Adrenal gland (tissue), 9 donors: ENCODE measurements at regions not wholly inside any gene's neighbourhood (a gene's known extent, or its start where the extent isn't known, plus 50 kb on each side); places are given as distances from the start of the nearest gene placed in this dataset.

ENCODE experiments used
- DNase-seq, 7 donors: peaks; one replicate each; pipeline ENCODE4 v3.0.0-alpha.2; 2019 to 2020
- H3K27ac ChIP-seq, 5 donors: fragments of 200-600 bp; sonication (generic) in 4 of 5; 1 replicate in 3 of 5; 2 replicates in 2 of 5; pipeline versions ENCODE4 v1.5.1 to v1.8.0; 2016 to 2020; ENCODE audit warnings: mild to moderate bottlenecking in 1 of 5
- H3K27me3 ChIP-seq: fragments of 200-600 bp; 2 replicates; pipeline ENCODE4 v1.8.0; 2021
- H3K36me3 ChIP-seq, 2 donors: fragments of 200-600 bp; replicated peaks in 1 of 2; 1 replicate in 1 of 2; 2 replicates in 1 of 2; pipeline versions ENCODE4 v1.5.1 to v1.8.0; 2018 to 2022
- H3K4me1 ChIP-seq, 2 donors: fragments of 200-600 bp; replicated peaks in 1 of 2; 1 replicate in 1 of 2; 2 replicates in 1 of 2; pipeline versions ENCODE4 v1.5.1 to v1.8.0; 2018 to 2021
- H3K4me3 ChIP-seq, 4 donors: fragments of 200-600 bp; sonication (generic) in 3 of 4; one replicate each; pipeline ENCODE4 v1.5.1; 2016 to 2018
- H3K9me3 ChIP-seq, 3 donors: fragments of 200-600 bp; sonication (generic) in 1 of 3; replicated peaks in 1 of 3; 1 replicate in 2 of 3; 2 replicates in 1 of 3; pipeline versions ENCODE4 v1.5.1 to v1.8.0; 2016 to 2021
- POLR2A ChIP-seq, 2 donors: fragments of 450-650 bp; IDR thresholded peaks; one replicate each; pipeline ENCODE4 v1.6.1; 2017; ENCODE audit warnings: antibody characterized with exemption in 2 of 2, mild to moderate bottlenecking in 2 of 2, moderate library complexity in 1 of 2
- whole genome bisulfite sequencing, 4 donors: extraction: QIAGEN DNeasy Blood & Tissue Kit in 2 of 4; methylation state at CpG; one replicate each; pipeline versions ENCODE4 v1.1.5 to v1.1.7; 2013 to 2017; 5-methylcytosine and 5-hydroxymethylcytosine counted together
- intact Hi-C, 2 donors: fragments of 100-400 bp; cut with DNase I; formaldehyde crosslinking; loops; one replicate each; pipeline versions ENCODE4 v1.14.1 to v1.15.0; 2022 to 2023
- TF ChIP-seq, protein P1 (sequence below), 6 experiments: fragments of 450-650 bp in 4 of 6; fragments of 200-600 bp in 2 of 6; sonication (generic) in 1 of 6; IDR thresholded peaks; 1 replicate in 5 of 6; 2 replicates in 1 of 6; pipeline versions ENCODE4 v1.5.1 to v1.8.0; 2016 to 2021; ENCODE audit warnings: antibody characterized with exemption in 6 of 6, mild to moderate bottlenecking in 2 of 6, moderate library complexity in 1 of 6
- donor health status: healthy with polysubstance abuse.
- donor health status: Bipolar disorder and iron deficiency.
- donor health status: DM: yes; HTN: yes; CAD: no.
- donor health status: DM: no; HTN: no; CAD: no.
- donor health status: DM: no; HTN: no; CAD: no.

DNA sequence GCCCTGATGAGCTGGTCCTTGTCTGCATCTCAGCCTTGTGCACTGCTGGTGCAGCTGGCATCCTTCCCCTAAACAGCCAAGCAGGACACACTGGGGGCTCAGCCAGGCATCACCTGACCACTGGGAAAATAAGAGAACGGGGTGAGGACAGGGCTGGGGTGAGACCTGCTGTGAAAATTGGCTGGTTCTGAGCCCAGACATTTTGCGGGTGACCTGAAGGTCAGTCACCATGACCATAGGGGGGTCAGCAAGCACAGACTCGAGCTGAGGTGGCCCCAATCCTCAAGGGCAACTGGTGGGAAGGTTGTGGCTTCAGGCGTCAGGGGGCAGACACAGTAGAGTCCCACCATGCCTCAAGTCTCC is 144.9 kb upstream of the TWIST2 start:
- intact Hi-C loops: no loop called here
- TF ChIP-seq, protein P1, sequence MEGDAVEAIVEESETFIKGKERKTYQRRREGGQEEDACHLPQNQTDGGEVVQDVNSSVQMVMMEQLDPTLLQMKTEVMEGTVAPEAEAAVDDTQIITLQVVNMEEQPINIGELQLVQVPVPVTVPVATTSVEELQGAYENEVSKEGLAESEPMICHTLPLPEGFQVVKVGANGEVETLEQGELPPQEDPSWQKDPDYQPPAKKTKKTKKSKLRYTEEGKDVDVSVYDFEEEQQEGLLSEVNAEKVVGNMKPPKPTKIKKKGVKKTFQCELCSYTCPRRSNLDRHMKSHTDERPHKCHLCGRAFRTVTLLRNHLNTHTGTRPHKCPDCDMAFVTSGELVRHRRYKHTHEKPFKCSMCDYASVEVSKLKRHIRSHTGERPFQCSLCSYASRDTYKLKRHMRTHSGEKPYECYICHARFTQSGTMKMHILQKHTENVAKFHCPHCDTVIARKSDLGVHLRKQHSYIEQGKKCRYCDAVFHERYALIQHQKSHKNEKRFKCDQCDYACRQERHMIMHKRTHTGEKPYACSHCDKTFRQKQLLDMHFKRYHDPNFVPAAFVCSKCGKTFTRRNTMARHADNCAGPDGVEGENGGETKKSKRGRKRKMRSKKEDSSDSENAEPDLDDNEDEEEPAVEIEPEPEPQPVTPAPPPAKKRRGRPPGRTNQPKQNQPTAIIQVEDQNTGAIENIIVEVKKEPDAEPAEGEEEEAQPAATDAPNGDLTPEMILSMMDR (IDR thresholded peaks at IDR 0.05): no peak
- Histone ChIP-seq H3K36me3 (no peaks in the 10 kb centered on the region), H3K9me3 (no peaks in the 10 kb centered on the region), H3K4me1 (no peaks in the 10 kb centered on the region), H3K4me3 (no peak overlapping the region), H3K27ac (no peak overlapping the region), H3K27me3 (no peaks in the 10 kb centered on the region)
- DNase-seq: peak in 1 of 7 donors; percentile 27
- 68 to 79% (median 75%) methylated on average over 3 to 4 of the region's 4 CpGs for WGBS, 4 donors

DNA sequence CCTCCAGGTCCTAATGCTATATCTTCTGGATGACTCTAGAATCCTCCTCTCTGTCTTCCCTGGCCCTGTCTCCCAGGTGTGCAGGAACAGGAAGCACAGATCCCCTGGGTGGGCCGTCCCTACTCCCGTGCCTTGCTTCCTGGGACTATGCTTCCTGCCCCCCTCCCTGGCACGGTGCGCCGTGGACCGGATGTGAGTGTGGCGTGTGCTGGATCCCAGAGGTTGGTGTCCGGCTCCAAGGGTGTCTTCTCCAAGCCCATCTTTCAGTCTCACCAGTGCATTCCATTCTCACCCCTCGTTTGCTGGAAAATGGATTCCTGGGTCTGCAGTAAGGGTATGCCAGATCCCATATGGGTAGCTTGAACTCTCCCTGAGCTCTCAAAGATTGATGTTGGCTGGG is 144.4 kb upstream of the TWIST2 start:
- Histone ChIP-seq H3K9me3 (no peaks in the 10 kb centered on the region), H3K27me3 (no peaks in the 10 kb centered on the region), H3K27ac (no peak overlapping the region), H3K4me3 (no peak overlapping the region), H3K36me3 (no peaks in the 10 kb centered on the region), H3K4me1 (no peaks in the 10 kb centered on the region)
- no peak for TF ChIP-seq POLR2A (IDR thresholded peaks at IDR 0.05)
- TF ChIP-seq, protein P1 (IDR thresholded peaks at IDR 0.05): no peak
- intact Hi-C loops: no loop called here
- 88 to 100% (median 91%) methylated on average over 5 to 9 of the region's 9 CpGs for WGBS, 4 donors
- peak in 1 of 7 donors; percentile 0 for DNase-seq

DNA sequence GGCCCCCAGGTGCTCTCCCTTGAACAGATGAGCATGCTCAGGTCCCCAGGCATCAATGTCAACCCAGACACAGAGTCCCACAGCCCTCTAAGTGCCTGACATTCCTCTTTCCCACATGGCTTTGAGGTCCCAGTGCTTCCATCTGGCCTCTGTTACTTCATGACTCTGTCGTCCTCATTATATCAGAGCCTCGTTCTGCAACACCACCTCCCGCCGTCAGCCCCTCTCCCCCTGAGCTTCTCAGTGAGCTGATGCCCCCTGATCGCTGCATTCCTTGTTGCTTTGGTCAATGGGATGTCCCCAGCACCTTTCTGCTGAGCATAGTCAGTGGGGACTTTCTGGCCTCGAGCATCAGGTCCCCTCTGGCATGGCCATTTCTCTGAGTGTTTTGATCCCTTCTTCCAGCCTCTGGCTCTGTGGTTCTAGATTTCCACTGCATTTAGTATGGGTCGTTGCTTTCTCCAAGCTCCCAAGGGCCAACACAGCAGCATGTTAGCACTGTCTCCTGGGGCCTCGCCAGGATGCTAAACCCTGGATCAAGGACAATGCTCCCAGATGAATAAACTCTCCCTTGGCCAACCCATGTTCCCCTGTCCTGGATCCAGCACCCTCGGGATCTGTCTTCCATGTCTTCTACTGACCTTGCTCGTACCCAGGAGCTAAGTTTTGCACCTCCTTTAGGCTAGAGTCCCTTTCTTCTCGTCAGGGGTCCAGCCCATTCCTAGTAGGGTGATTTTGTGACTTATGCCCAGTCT is 143.2 kb upstream of the TWIST2 start:
- peak in 2 of 7 donors; percentile 8 to 34 for DNase-seq
- intact Hi-C loops: no loop called here

DNA sequence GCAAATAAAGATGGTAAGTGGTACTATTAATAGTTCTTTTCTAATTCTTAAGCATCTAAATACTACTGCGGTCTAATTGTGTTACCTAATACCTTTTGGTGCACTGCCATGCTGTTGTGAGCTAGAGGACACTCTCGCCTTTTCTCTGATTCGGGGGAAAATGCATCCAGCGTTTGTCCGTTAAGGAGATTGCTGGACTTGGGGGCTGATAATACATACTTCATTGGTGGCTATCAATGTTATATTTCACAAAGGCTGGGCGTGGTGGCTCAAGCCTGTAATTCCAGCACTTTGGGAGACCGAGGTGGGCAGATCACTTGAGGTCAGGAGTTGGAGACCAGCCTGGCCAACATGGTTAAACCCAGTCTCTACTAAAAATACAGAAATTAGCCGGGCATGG is 141.7 kb upstream of the TWIST2 start:
- Histone ChIP-seq H3K4me3 (no peak overlapping the region), H3K4me1 (no peaks in the 10 kb centered on the region), H3K9me3 (no peaks in the 10 kb centered on the region), H3K27ac (no peak overlapping the region), H3K27me3 (no peaks in the 10 kb centered on the region), H3K36me3 (no peaks in the 10 kb centered on the region)
- DNase-seq: peak in 2 of 7 donors; percentile 3 to 23
- no peak for TF ChIP-seq POLR2A (IDR thresholded peaks at IDR 0.05)
- TF ChIP-seq, protein P1 (IDR thresholded peaks at IDR 0.05): no peak
- intact Hi-C loops: no loop called here
- 84 to 97% (median 96%) methylated on average over 6 to 8 of the region's 8 CpGs for WGBS, 4 donors

More for the DNA sequence above, 143.2 kb upstream of the TWIST2 start:
- TF ChIP-seq, protein P1 (IDR thresholded peaks at IDR 0.05): no peak
- TF ChIP-seq POLR2A (IDR thresholded peaks at IDR 0.05): no peak
- Histone ChIP-seq H3K4me1 (no peaks in the 10 kb centered on the region), H3K27ac (no peak overlapping the region), H3K27me3 (no peaks in the 10 kb centered on the region), H3K36me3 (no peaks in the 10 kb centered on the region), H3K4me3 (no peak overlapping the region), H3K9me3 (no peaks in the 10 kb centered on the region)
- 72 to 81% (median 77%) methylated on average over 11 of the region's 11 CpGs for WGBS, 4 donors
